ENCODE measurements at regions not wholly inside any gene's neighbourhood (a gene's known extent, or its start where the extent isn't known, plus 50 kb on each side); places are given as distances from the start of the nearest gene placed in this dataset.

- TF ChIP-seq PATZ1 (CRISPR knock-in tag; IDR thresholded peaks at IDR 0.05; ENCODE audit: borderline replicate concordance) = no peak
Measured at GRCh38 chr3:6266135-6266534, 594.8 kb upstream of the GRM7 start (continued).

- TF ChIP-seq CREB5 (CRISPR knock-in tag; IDR thresholded peaks at IDR 0.05; ENCODE audit: low read depth) (no peak), CSRNP3 (CRISPR knock-in tag; IDR thresholded peaks at IDR 0.05) (no peak), TSHZ2 (CRISPR knock-in tag; IDR thresholded peaks at IDR 0.05) (no peak), ARNTL (CRISPR knock-in tag; IDR thresholded peaks at IDR 0.05; ENCODE audit: borderline replicate concordance, low read depth) (no peak), BACH2 (CRISPR knock-in tag; IDR thresholded peaks at IDR 0.05; ENCODE audit: borderline replicate concordance) (no peak), ZC3H10 (CRISPR knock-in tag; IDR thresholded peaks at IDR 0.05) (no peak), ZFP30 (CRISPR knock-in tag; IDR thresholded peaks at IDR 0.05) (no peak), ZFP3 (CRISPR knock-in tag; IDR thresholded peaks at IDR 0.05) (no peak), OSR1 (CRISPR knock-in tag; IDR thresholded peaks at IDR 0.05) (no peak), ESRRG (CRISPR knock-in tag; IDR thresholded peaks at IDR 0.05) (no peak), CSDC2 (CRISPR knock-in tag; IDR thresholded peaks at IDR 0.05) (no peak), ZNF565 (CRISPR knock-in tag; conservative IDR thresholded peaks at IDR 0.05; ENCODE audit: low read depth) (no peak), RARB (CRISPR knock-in tag; IDR thresholded peaks at IDR 0.05) (no peak)
- no peak for ATAC-seq
Measured at GRCh38 chr3:6273878-6274277, 587.0 kb upstream of the GRM7 start.

GRCh38 chr3:6281662-6282061 lies 579.3 kb upstream of the GRM7 start:
- no peak for ATAC-seq

GRCh38 chr3:6282918-6283317 lies 578.0 kb upstream of the GRM7 start:
- ATAC-seq = no peak
- no peak for TF ChIP-seq ZNF565 (CRISPR knock-in tag; conservative IDR thresholded peaks at IDR 0.05; ENCODE audit: low read depth)
- no peak for TF ChIP-seq ZNF70 (CRISPR knock-in tag; IDR thresholded peaks at IDR 0.05)
- TF ChIP-seq RARB (CRISPR knock-in tag; IDR thresholded peaks at IDR 0.05) = no peak
- TF ChIP-seq TOX (CRISPR knock-in tag; IDR thresholded peaks at IDR 0.05; ENCODE audit: borderline replicate concordance) = no peak
- no peak for TF ChIP-seq PPARA (CRISPR knock-in tag; IDR thresholded peaks at IDR 0.05; ENCODE audit: borderline replicate concordance)
- no peak for TF ChIP-seq CSRNP3 (CRISPR knock-in tag; IDR thresholded peaks at IDR 0.05)
- TF ChIP-seq ISL1 (CRISPR knock-in tag; IDR thresholded peaks at IDR 0.05) = no peak
- no peak for TF ChIP-seq ESRRG (CRISPR knock-in tag; IDR thresholded peaks at IDR 0.05)
- no peak for TF ChIP-seq GLIS3 (CRISPR knock-in tag; IDR thresholded peaks at IDR 0.05)
- no peak for TF ChIP-seq ARNTL (CRISPR knock-in tag; IDR thresholded peaks at IDR 0.05; ENCODE audit: borderline replicate concordance, low read depth)
- no peak for TF ChIP-seq ZNF8 (CRISPR knock-in tag; IDR thresholded peaks at IDR 0.05)

More at GRCh38 chr3:6281662-6282061, 579.3 kb upstream of the GRM7 start:
- TF ChIP-seq ZFP3 (CRISPR knock-in tag; IDR thresholded peaks at IDR 0.05) = no peak
- TF ChIP-seq ZNF70 (CRISPR knock-in tag; IDR thresholded peaks at IDR 0.05) = no peak
- TF ChIP-seq RARB (CRISPR knock-in tag; IDR thresholded peaks at IDR 0.05) = no peak
- no peak for TF ChIP-seq BACH2 (CRISPR knock-in tag; IDR thresholded peaks at IDR 0.05; ENCODE audit: borderline replicate concordance)
- no peak for TF ChIP-seq TCF4 (CRISPR knock-in tag; IDR thresholded peaks at IDR 0.05; ENCODE audit: borderline replicate concordance)
- TF ChIP-seq PPARA (CRISPR knock-in tag; IDR thresholded peaks at IDR 0.05; ENCODE audit: borderline replicate concordance) = no peak
- TF ChIP-seq POU6F1 (CRISPR knock-in tag; IDR thresholded peaks at IDR 0.05; ENCODE audit: borderline replicate concordance, low read depth) = no peak
